Endodermal cell (in vitro differentiated cells): ENCODE measurements at regions not wholly inside any gene's neighbourhood (a gene's known extent, or its start where the extent isn't known, plus 50 kb on each side); places are given as distances from the start of the nearest gene placed in this dataset.
A peak's percentile ranks its signal among the peaks of the same experiment; 100 is the strongest.

ENCODE experiments used
- DNase-seq: peaks from one replicate; pipeline ENCODE4 v3.0.0-alpha.2; 2017
- H3K27ac ChIP-seq: 2 replicates; pipeline ENCODE4 v1.5.1; 2013; ENCODE audit warnings: mild to moderate bottlenecking, low read depth, low read length, moderate library complexity
- H3K27me3 ChIP-seq: 2 replicates; pipeline ENCODE4 v1.6.1; 2013; ENCODE audit warnings: mild to moderate bottlenecking, low read length, moderate library complexity; ENCODE audit not compliant: insufficient read depth, control insufficient read depth, poor library complexity, severe bottlenecking
- H3K36me3 ChIP-seq: 2 replicates; pipeline ENCODE4 v1.7.0; 2013; ENCODE audit warnings: mild to moderate bottlenecking, low read length, moderate library complexity; ENCODE audit not compliant: control insufficient read depth, insufficient read depth
- H3K4me1 ChIP-seq: one replicate; pipeline ENCODE4 v1.7.0; 2013; ENCODE audit warnings: low read length; ENCODE audit not compliant: control insufficient read depth, insufficient read depth
- H3K4me3 ChIP-seq: 2 replicates; pipeline ENCODE4 v1.5.1; 2013; ENCODE audit warnings: mild to moderate bottlenecking, low read length, moderate library complexity
- H3K9ac ChIP-seq: 2 replicates; pipeline ENCODE4 v1.6.1; 2013; ENCODE audit warnings: mild to moderate bottlenecking, low read length, moderate library complexity; ENCODE audit not compliant: poor library complexity, severe bottlenecking; ENCODE audit errors: extremely low read depth
- H3K9me3 ChIP-seq: 2 replicates; pipeline ENCODE4 v1.6.1; 2013; ENCODE audit warnings: mild to moderate bottlenecking, low read length, moderate library complexity; ENCODE audit not compliant: control insufficient read depth
- H3K27ac Mint-ChIP-seq: 2 replicates; pipeline ENCODE4 v1.8.0; 2020; ENCODE audit warnings: mixed read lengths
- H3K27me3 Mint-ChIP-seq: 2 replicates; pipeline ENCODE4 v1.8.0; 2021; ENCODE audit warnings: mild to moderate bottlenecking, mixed read lengths; ENCODE audit not compliant: insufficient read depth
- H3K36me3 Mint-ChIP-seq: 2 replicates; pipeline ENCODE4 v1.8.0; 2020; ENCODE audit warnings: low read depth, mixed read lengths
- H3K4me1 Mint-ChIP-seq: 2 replicates; pipeline ENCODE4 v1.8.0; 2020; ENCODE audit warnings: mixed read lengths
- H3K4me3 Mint-ChIP-seq: 2 replicates; pipeline ENCODE4 v1.8.0; 2020; ENCODE audit warnings: mild to moderate bottlenecking, moderate library complexity, mixed read lengths
- H3K9me3 Mint-ChIP-seq: 2 replicates; pipeline ENCODE4 v1.8.0; 2020; ENCODE audit warnings: mild to moderate bottlenecking, mixed read lengths
- WGBS, 2 experiments: methylation state at CpG; one replicate each; pipeline versions ENCODE4 v1.1.5 to v1.1.7; 2013; ENCODE audit warnings: missing lambda C conversion rate in 2 of 2, mixed read lengths in 1 of 2; ENCODE audit not compliant: insufficient coverage in 1 of 2, insufficient read length in 1 of 2; 5-methylcytosine and 5-hydroxymethylcytosine counted together
- TF ChIP-seq, protein P1 (sequence below): fragments of 200-600 bp; sonication (generic); conservative IDR thresholded peaks from 2 replicates; pipeline ENCODE4 v1.5.0; 2021; ENCODE audit warnings: antibody characterized with exemption, mild to moderate bottlenecking

DNA sequence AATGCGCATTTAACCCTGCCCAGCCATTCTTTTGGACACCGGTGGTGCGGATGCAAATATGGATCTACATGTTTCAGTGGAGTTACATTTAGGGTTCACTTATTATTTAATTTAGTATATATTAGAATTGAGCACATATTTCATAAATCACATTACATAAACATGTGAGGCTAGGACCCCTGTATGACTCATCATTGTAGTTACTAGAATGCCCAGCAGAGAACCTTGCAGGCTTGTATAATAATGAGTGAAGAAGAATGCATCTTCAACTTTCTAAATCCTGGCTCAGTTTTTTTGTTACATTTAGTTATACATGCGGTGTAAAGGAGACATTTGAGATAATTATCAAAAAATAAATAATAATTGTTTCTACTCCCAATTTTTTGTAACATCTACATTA, 369.0 kb downstream of the ATP23 start:
- H3K9ac ChIP-seq: no peak overlapping the region
- Mint-ChIP-seq H3K9me3 (peaks cover 14% of the 10 kb centered on the region), H3K27me3 (peaks cover 3% of the 10 kb centered on the region), H3K4me3 (no peak overlapping the region), H3K36me3 (no peaks in the 10 kb centered on the region), H3K4me1 (peaks cover 2% of the 10 kb centered on the region), H3K27ac (no peak overlapping the region)
- peaks cover 20% of the 10 kb centered on the region for H3K9me3 ChIP-seq
- TF ChIP-seq, protein P1, sequence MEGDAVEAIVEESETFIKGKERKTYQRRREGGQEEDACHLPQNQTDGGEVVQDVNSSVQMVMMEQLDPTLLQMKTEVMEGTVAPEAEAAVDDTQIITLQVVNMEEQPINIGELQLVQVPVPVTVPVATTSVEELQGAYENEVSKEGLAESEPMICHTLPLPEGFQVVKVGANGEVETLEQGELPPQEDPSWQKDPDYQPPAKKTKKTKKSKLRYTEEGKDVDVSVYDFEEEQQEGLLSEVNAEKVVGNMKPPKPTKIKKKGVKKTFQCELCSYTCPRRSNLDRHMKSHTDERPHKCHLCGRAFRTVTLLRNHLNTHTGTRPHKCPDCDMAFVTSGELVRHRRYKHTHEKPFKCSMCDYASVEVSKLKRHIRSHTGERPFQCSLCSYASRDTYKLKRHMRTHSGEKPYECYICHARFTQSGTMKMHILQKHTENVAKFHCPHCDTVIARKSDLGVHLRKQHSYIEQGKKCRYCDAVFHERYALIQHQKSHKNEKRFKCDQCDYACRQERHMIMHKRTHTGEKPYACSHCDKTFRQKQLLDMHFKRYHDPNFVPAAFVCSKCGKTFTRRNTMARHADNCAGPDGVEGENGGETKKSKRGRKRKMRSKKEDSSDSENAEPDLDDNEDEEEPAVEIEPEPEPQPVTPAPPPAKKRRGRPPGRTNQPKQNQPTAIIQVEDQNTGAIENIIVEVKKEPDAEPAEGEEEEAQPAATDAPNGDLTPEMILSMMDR: peak; percentile 23
- H3K36me3 ChIP-seq: no peaks in the 10 kb centered on the region
- no peaks in the 10 kb centered on the region for H3K27me3 ChIP-seq
- H3K4me1 ChIP-seq: peaks cover 3% of the 10 kb centered on the region
- no peak overlapping the region for H3K4me3 ChIP-seq
- DNase-seq: no peak
- H3K27ac ChIP-seq: no peak overlapping the region
- whole genome bisulfite sequencing, 2 experiments: 97% methylated on average over 3 of the region's 4 CpGs; no CpG with 5 or more reads in 1 of the 2 experiments

DNA sequence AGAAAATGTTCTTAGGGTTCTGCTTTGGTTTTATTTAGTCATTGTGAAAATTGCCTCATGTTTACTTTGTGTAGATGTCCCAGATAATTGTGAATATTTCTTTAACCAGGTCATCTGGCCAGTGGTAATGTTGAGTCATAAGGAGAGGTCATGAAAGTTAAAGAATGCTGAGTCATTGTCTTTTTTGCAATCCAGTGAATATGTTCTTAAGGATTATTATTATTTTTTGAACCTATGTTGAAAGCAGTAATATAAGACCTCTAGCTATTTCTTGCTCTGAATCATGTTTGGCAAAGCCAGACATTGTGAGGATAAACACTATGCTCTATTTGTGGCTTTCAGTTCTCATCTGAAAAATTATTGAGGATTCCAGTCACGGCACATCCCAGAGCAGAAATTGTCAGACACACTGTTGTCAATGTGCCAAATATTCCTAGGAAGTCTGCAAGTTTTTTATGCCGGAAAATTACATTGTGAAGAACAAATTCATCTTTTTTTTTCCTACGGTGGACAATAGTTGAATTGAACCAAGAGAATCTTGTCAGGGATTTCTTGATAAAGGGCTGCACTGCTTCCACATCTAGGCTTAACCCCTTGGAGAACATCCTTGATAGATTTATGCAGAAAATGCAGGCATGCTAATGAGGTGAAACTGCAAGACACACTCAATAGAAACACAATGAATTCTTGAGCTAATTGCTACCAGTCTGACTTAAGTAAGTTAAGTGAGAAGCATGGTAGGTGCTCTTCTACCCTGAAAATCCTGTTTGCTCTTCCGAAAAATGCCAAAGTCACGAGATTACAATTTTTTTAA, 369.6 kb downstream of the ATP23 start:
- WGBS, 2 experiments: 94 to 96% methylated on average over 4 to 5 of the region's 5 CpGs
- H3K9ac ChIP-seq: no peak overlapping the region
- H3K27me3 Mint-ChIP-seq: peaks cover 3% of the 10 kb centered on the region
- no peaks in the 10 kb centered on the region for H3K27me3 ChIP-seq
- no peak for DNase-seq
- H3K27ac Mint-ChIP-seq: no peak overlapping the region
- TF ChIP-seq, protein P1: no peak
- H3K4me1 Mint-ChIP-seq: peaks cover 3% of the 10 kb centered on the region
- H3K4me3 ChIP-seq: no peak overlapping the region
- H3K9me3 Mint-ChIP-seq: peaks cover 14% of the 10 kb centered on the region
- H3K9me3 ChIP-seq: peaks cover 20% of the 10 kb centered on the region
- H3K36me3 Mint-ChIP-seq: no peaks in the 10 kb centered on the region
- H3K4me1 ChIP-seq: peaks cover 3% of the 10 kb centered on the region
- no peak overlapping the region for H3K27ac ChIP-seq
- H3K36me3 ChIP-seq: no peaks in the 10 kb centered on the region
- H3K4me3 Mint-ChIP-seq: no peak overlapping the region

DNA sequence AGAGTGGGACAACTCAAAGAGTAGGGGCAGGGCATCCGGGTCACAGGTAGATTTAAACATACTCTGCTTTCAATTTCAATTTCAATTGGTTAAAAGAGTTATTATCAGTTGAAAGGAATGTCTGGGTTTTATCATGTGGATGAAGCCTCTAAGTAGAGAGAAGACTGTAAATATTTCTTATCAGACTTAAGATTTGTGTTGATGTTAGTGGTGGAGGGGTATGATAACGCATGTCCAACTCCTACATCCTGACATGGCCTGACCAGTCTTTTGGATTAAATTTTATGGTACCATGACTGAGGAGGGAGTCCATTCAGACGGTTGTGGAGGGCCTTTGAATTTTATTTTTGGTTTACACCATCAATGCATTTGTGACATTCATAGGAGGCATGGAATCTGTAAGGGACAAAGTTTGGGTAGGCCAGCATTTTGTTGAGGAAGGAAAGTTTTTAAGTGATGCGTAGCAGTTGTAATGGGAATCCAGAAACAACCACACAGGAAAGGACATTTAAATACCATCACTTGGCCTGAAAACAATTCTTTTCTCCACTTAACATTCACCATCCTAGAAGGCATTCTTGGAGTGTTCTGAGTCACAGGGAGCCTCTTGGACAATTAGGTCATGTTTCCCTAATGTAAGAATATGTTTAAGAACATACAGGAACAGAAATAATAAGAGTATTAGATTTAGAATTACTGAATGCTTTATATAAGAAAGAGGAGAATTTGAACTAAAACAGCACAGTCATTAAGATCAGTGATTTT, 371.9 kb downstream of the ATP23 start:
- Histone ChIP-seq H3K9ac (no peak overlapping the region), H3K9me3 (no peaks in the 10 kb centered on the region), H3K27ac (no peak overlapping the region), H3K36me3 (no peaks in the 10 kb centered on the region), H3K27me3 (no peaks in the 10 kb centered on the region), H3K4me3 (no peak overlapping the region), H3K4me1 (peaks cover 3% of the 10 kb centered on the region)
- Mint-ChIP-seq H3K4me3 (no peak overlapping the region), H3K27ac (no peak overlapping the region), H3K4me1 (peaks cover 9% of the 10 kb centered on the region), H3K9me3 (peaks cover 13% of the 10 kb centered on the region), H3K36me3 (peaks cover 3% of the 10 kb centered on the region), H3K27me3 (no peaks in the 10 kb centered on the region)
- TF ChIP-seq, protein P1: no peak
- no peak for DNase-seq
- 93 to 94% methylated on average over 2 to 3 of the region's 4 CpGs for WGBS, 2 experiments
